Astrocyte (in vitro differentiated cells and primary cell): ENCODE measurements at regions not wholly inside any gene's neighbourhood (a gene's known extent, or its start where the extent isn't known, plus 50 kb on each side); places are given as distances from the start of the nearest gene placed in this dataset.

Experiments used
- EZH2 ChIP-seq: IDR thresholded peaks from 2 replicates; pipeline ENCODE4 v1.6.1; 2012; ENCODE audit warnings: mild to moderate bottlenecking, low read length, inconsistent platforms; ENCODE audit not compliant: insufficient read depth
- TF ChIP-seq, protein P1 (sequence below): IDR thresholded peaks from 2 replicates; pipeline ENCODE4 v1.5.1; 2011; ENCODE audit warnings: low read depth, mild to moderate bottlenecking, inconsistent platforms, low read length, moderate library complexity; ENCODE audit not compliant: insufficient read depth

DNA sequence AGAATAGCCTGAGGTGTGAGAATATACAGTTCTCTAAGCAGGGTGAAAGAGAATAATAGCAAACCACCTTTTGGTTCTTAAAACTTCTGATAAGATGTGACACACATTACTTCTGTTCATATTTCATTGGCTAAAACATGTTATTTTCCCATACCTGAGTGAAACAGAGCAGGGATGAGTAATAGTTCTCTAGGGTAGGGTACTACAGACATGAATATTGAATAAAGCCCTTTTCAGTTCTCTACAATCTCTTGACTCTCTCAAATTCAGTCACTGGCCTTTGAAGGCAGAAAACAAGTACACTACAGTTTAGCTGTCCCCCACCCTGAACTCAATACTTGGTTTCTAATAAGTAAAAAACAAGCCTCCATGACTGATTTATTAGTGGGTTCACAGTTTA lies 454.1 kb upstream of the MDGA2 start:
- TF ChIP-seq, protein P1, sequence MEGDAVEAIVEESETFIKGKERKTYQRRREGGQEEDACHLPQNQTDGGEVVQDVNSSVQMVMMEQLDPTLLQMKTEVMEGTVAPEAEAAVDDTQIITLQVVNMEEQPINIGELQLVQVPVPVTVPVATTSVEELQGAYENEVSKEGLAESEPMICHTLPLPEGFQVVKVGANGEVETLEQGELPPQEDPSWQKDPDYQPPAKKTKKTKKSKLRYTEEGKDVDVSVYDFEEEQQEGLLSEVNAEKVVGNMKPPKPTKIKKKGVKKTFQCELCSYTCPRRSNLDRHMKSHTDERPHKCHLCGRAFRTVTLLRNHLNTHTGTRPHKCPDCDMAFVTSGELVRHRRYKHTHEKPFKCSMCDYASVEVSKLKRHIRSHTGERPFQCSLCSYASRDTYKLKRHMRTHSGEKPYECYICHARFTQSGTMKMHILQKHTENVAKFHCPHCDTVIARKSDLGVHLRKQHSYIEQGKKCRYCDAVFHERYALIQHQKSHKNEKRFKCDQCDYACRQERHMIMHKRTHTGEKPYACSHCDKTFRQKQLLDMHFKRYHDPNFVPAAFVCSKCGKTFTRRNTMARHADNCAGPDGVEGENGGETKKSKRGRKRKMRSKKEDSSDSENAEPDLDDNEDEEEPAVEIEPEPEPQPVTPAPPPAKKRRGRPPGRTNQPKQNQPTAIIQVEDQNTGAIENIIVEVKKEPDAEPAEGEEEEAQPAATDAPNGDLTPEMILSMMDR: no peak
- TF ChIP-seq EZH2: no peak
